Gastrocnemius medialis (tissue), 4 donors: ENCODE measurements at regions not wholly inside any gene's neighbourhood (a gene's known extent, or its start where the extent isn't known, plus 50 kb on each side); places are given as distances from the start of the nearest gene placed in this dataset.

Experiments used
- ATAC-seq, 2 donors: fragments of 150-250 bp; one replicate each; pipeline ENCODE4 v1.9.1; 2016
- DNase-seq, 2 donors: peaks; one replicate each; pipeline ENCODE4 v3.0.0-alpha.2; 2019
- H3K27ac ChIP-seq, 4 donors: fragments of 200-600 bp; sonication (generic); 1 replicate in 1 of 4; 2 replicates in 3 of 4; pipeline ENCODE4 v1.5.1; 2016 to 2018; ENCODE audit warnings: mild to moderate bottlenecking in 2 of 4, moderate library complexity in 1 of 4
- H3K27me3 ChIP-seq, 3 donors: fragments of 200-600 bp; sonication (generic) in 2 of 3; 1 replicate in 1 of 3; 2 replicates in 2 of 3; pipeline versions ENCODE4 v1.5.1 to v1.6.0; 2016 to 2019; ENCODE audit warnings: mild to moderate bottlenecking in 1 of 3, moderate library complexity in 1 of 3
- H3K36me3 ChIP-seq, 2 donors: fragments of 200-600 bp; sonication (generic) in 1 of 2; one replicate each; pipeline ENCODE4 v1.5.1; 2017 to 2018
- H3K4me1 ChIP-seq, 2 donors: fragments of 200-600 bp; sonication (generic) in 1 of 2; one replicate each; pipeline ENCODE4 v1.5.1; 2016 to 2017; ENCODE audit warnings: mild to moderate bottlenecking in 2 of 2
- H3K4me3 ChIP-seq, 4 donors: fragments of 200-600 bp; sonication (generic) in 3 of 4; 1 replicate in 1 of 4; 2 replicates in 3 of 4; pipeline ENCODE4 v1.5.1; 2016 to 2019; ENCODE audit warnings: mild to moderate bottlenecking in 2 of 4
- H3K9me3 ChIP-seq, 3 donors: fragments of 200-600 bp; sonication (generic) in 2 of 3; 1 replicate in 1 of 3; 2 replicates in 2 of 3; pipeline ENCODE4 v1.5.1; 2016 to 2019
- CTCF ChIP-seq, 5 experiments: fragments of 450-650 bp in 3 of 5; fragments of 200-600 bp in 2 of 5; sonication (generic) in 2 of 5; IDR thresholded peaks in 4 of 5; conservative IDR thresholded peaks in 1 of 5; 1 replicate in 4 of 5; 2 replicates in 1 of 5; pipeline ENCODE4 v1.5.1; 2016 to 2019; ENCODE audit warnings: antibody characterized with exemption in 5 of 5, mild to moderate bottlenecking in 3 of 5, moderate library complexity in 3 of 5
- POLR2A ChIP-seq, 2 donors: fragments of 450-650 bp; IDR thresholded peaks; one replicate each; pipeline ENCODE4 v1.6.1; 2017; ENCODE audit warnings: antibody characterized with exemption in 2 of 2, mild to moderate bottlenecking in 2 of 2, moderate library complexity in 2 of 2
- in situ Hi-C, 4 donors: fragments of 200-750 bp; cut with MboI; loops; one replicate each; pipeline versions ENCODE4 v1.15.0 to v1.8.0; 2017; ENCODE audit warnings: low sequenced_read_pairs in 4 of 4
- intact Hi-C: fragments of 100-400 bp; cut with DNase I; formaldehyde crosslinking; loops from one replicate; pipeline ENCODE4 v1.15.1; 2023; ENCODE audit warnings: low total_unique reads

GRCh38 chr5:60410427-60410826, 289.5 kb downstream of the DEPDC1B start:
- no peaks in the 10 kb centered on the region for H3K9me3 ChIP-seq

GRCh38 chr5:60404171-60404570, 295.8 kb downstream of the DEPDC1B start:
- Histone ChIP-seq H3K9me3 (no peaks in the 10 kb centered on the region), H3K4me3 (no peak overlapping the region), H3K27me3 (no peaks in the 10 kb centered on the region), H3K4me1 (no peaks in the 10 kb centered on the region), H3K36me3 (no peaks in the 10 kb centered on the region), H3K27ac (no peak overlapping the region)
- DNase-seq (no peak), ATAC-seq (no peak)
- in situ Hi-C loops: no loop called here
- intact Hi-C loops: no loop called here
- TF ChIP-seq CTCF (IDR thresholded peaks at IDR 0.05 in 4 of 5, conservative IDR thresholded peaks at IDR 0.05 in 1 of 5) (no peak), POLR2A (IDR thresholded peaks at IDR 0.05) (no peak)

More at GRCh38 chr5:60410427-60410826, 289.5 kb downstream of the DEPDC1B start:
- in situ Hi-C loops: no loop called here
- TF ChIP-seq POLR2A (IDR thresholded peaks at IDR 0.05) (no peak), CTCF (IDR thresholded peaks at IDR 0.05 in 4 of 5, conservative IDR thresholded peaks at IDR 0.05 in 1 of 5) (no peak)
- H3K4me3 ChIP-seq: no peak overlapping the region
- H3K36me3 ChIP-seq: no peaks in the 10 kb centered on the region
- intact Hi-C loops: no loop called here
- H3K4me1 ChIP-seq: no peaks in the 10 kb centered on the region
- H3K27me3 ChIP-seq: no peaks in the 10 kb centered on the region
- H3K27ac ChIP-seq: no peak overlapping the region
- ATAC-seq: no peak
- DNase-seq: no peak

- TF ChIP-seq CTCF (IDR thresholded peaks at IDR 0.05 in 4 of 5, conservative IDR thresholded peaks at IDR 0.05 in 1 of 5) (no peak), POLR2A (IDR thresholded peaks at IDR 0.05) (no peak)
- in situ Hi-C loops (no loop called here), intact Hi-C loops (no loop called here)
- Histone ChIP-seq H3K4me1 (no peaks in the 10 kb centered on the region), H3K9me3 (no peaks in the 10 kb centered on the region), H3K4me3 (no peak overlapping the region), H3K27me3 (no peaks in the 10 kb centered on the region), H3K36me3 (no peaks in the 10 kb centered on the region), H3K27ac (no peak overlapping the region)
- ATAC-seq (no peak), DNase-seq (no peak)
Observed at GRCh38 chr5:60403343-60404006, 296.5 kb downstream of the DEPDC1B start.

GRCh38 chr5:60402161-60402785, 297.7 kb downstream of the DEPDC1B start:
- Histone ChIP-seq H3K4me1 (no peaks in the 10 kb centered on the region), H3K4me3 (no peak overlapping the region), H3K27ac (no peak overlapping the region), H3K9me3 (no peaks in the 10 kb centered on the region), H3K36me3 (no peaks in the 10 kb centered on the region), H3K27me3 (no peaks in the 10 kb centered on the region)
- intact Hi-C loops (no loop called here), in situ Hi-C loops (no loop called here)
- ATAC-seq (no peak), DNase-seq (no peak)
- TF ChIP-seq POLR2A (IDR thresholded peaks at IDR 0.05) (no peak), CTCF (IDR thresholded peaks at IDR 0.05 in 4 of 5, conservative IDR thresholded peaks at IDR 0.05 in 1 of 5) (no peak)
